PFSK-1 (cell line): ENCODE measurements at regions not wholly inside any gene's neighbourhood (a gene's known extent, or its start where the extent isn't known, plus 50 kb on each side); places are given as distances from the start of the nearest gene placed in this dataset.

Source experiments
- FOXP2 ChIP-seq: optimal IDR thresholded peaks from 2 replicates; pipeline ENCODE3; 2011; ENCODE audit warnings: borderline replicate concordance, control low read depth, inconsistent platforms; ENCODE audit not compliant: insufficient read depth; ENCODE audit errors: extremely low read length, extremely low read depth
- POLR2AphosphoS5 ChIP-seq: IDR thresholded peaks from 2 replicates; pipeline ENCODE4 v1.6.1; 2012; ENCODE audit warnings: low read depth, mild to moderate bottlenecking, control low read depth, low read length, moderate library complexity
- SIN3A ChIP-seq: IDR thresholded peaks from 2 replicates; pipeline ENCODE4 v1.6.1; 2012; ENCODE audit warnings: mild to moderate bottlenecking, low read length, moderate library complexity, borderline replicate concordance; ENCODE audit not compliant: insufficient read depth
- TAF1 ChIP-seq: IDR thresholded peaks from 2 replicates; pipeline ENCODE4 v1.6.1; 2012; ENCODE audit warnings: low read length, control low read depth, borderline replicate concordance; ENCODE audit not compliant: insufficient read depth
- TF ChIP-seq, protein P1 (sequence below), 2 experiments: IDR thresholded peaks; 2 replicates each; pipeline versions ENCODE4 v1.6.1 to v1.8.0; 2011 to 2012; ENCODE audit warnings: low read depth in 2 of 2, low read length in 2 of 2, control low read depth in 1 of 2, inconsistent platforms in 1 of 2, mild to moderate bottlenecking in 1 of 2, moderate library complexity in 1 of 2; ENCODE audit not compliant: insufficient read depth in 1 of 2

DNA sequence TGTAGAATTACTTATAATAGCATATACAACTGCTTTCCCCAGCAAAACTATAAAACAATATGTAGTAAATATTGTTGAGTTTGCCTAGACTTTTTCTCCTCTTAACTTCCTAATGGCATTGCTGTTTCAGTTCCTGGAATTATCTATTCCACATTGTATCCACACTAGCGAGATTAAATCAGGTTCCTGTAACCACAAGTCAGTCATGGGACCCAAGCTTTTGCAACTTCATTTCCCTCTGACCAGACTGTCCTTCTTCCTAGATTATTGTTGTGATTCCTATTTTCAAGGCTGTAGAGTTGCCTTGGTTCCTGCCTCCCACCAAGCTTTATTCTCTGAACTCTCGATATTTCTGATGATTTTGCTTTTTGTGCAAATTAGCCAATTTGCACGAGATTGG is 173.3 kb upstream of the ZNF804B start:
- TF ChIP-seq, protein P1, sequence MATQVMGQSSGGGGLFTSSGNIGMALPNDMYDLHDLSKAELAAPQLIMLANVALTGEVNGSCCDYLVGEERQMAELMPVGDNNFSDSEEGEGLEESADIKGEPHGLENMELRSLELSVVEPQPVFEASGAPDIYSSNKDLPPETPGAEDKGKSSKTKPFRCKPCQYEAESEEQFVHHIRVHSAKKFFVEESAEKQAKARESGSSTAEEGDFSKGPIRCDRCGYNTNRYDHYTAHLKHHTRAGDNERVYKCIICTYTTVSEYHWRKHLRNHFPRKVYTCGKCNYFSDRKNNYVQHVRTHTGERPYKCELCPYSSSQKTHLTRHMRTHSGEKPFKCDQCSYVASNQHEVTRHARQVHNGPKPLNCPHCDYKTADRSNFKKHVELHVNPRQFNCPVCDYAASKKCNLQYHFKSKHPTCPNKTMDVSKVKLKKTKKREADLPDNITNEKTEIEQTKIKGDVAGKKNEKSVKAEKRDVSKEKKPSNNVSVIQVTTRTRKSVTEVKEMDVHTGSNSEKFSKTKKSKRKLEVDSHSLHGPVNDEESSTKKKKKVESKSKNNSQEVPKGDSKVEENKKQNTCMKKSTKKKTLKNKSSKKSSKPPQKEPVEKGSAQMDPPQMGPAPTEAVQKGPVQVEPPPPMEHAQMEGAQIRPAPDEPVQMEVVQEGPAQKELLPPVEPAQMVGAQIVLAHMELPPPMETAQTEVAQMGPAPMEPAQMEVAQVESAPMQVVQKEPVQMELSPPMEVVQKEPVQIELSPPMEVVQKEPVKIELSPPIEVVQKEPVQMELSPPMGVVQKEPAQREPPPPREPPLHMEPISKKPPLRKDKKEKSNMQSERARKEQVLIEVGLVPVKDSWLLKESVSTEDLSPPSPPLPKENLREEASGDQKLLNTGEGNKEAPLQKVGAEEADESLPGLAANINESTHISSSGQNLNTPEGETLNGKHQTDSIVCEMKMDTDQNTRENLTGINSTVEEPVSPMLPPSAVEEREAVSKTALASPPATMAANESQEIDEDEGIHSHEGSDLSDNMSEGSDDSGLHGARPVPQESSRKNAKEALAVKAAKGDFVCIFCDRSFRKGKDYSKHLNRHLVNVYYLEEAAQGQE (IDR thresholded peaks at IDR 0.05; ENCODE audit: insufficient read depth in 1 of 2, low read depth in 2 of 2, low read length in 2 of 2), result no peak
- TF ChIP-seq FOXP2 (no peak), POLR2AphosphoS5 (no peak), TAF1 (no peak), SIN3A (no peak)

DNA sequence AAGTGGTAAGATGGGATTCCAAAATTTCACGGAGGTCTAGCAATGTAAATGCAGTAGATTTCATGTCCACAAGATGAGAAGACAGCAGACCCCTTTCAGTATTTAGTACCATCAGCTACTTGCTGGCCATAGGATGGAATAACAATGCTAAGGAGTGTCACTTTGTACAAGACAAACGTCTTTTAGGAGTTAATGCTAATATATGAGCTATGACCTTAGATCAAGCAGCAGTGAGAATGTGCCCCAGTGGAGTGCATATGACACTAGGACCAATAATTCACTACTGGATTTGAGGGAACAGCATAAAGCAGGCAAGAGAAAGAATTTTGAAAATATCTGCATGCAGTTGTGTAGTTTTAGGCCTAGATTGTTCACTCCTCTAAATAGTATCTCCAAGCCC is 182.8 kb upstream of the ZNF804B start:
- TF ChIP-seq, protein P1 (IDR thresholded peaks at IDR 0.05; ENCODE audit: insufficient read depth in 1 of 2, low read depth in 2 of 2, low read length in 2 of 2), result no peak
- TF ChIP-seq POLR2AphosphoS5 (no peak), TAF1 (no peak), FOXP2 (no peak), SIN3A (no peak)

DNA sequence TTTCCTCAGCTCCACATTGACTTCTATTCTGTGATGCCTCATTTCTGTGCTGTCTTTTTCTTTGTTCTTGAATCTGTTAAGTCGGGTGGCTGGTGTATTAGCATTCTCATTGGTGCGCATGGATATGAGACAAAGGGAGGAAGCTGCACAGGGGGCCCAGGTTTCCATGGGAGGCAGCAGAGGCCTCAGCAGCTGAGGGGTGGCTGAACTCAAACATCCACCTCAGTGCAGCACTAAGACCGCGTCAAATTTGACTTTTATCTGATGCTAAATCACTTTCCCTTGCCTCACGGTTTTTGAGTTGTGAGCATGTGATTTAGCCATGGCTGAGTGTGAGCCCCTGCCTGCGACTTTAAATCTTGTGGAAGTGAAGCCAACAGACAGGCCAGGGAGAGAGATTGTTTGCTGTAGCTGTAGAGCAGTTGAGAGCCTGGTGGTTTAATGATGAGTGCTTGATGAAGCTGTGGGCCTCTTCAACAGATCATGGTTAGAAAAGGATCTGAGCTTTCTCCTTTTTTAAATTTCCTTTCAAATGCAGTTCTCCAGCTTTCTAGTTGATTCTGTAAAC is 193.3 kb upstream of the ZNF804B start:
- TF ChIP-seq POLR2AphosphoS5 (no peak), FOXP2 (no peak), TAF1 (no peak), SIN3A (no peak)
- TF ChIP-seq, protein P1 (IDR thresholded peaks at IDR 0.05; ENCODE audit: insufficient read depth in 1 of 2, low read depth in 2 of 2, low read length in 2 of 2), result no peak

DNA sequence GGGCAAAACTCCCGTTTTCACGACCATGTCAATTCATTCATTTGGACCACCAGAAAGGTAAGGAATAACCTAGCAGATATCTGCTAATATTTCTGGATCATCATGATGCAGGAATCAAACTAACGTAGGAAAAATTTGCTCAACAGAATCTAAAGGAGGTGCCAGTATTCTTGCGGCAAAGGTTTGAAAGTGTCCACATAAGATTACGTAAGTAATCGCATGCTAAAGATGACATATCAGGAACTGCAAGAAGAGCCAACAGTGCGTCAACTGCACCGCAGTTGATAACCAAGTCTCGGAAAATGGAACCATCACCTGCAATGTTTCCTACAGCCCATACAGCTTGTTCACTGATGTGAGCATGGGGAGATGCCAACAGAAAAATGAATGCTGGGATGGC is 194.1 kb upstream of the ZNF804B start:
- TF ChIP-seq TAF1 (no peak), POLR2AphosphoS5 (no peak), SIN3A (no peak)

DNA sequence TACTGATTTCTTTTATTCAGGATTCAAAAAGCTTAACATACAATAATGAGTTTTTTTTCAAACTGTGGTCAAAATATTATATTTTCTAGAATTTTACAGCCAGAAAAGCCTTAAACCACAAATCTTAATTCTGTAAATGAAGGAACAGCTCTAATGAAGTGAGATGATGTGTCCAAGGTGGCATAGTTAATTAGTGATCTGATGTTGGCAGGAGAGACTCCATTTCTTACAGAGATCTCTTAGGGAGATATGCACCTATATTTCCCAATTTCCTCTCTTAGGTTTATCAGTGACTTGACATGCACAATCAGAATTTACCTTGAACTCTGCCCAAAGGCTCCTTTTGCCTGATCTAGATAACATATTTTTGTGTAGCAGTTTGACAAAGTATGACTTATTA is 211.1 kb upstream of the ZNF804B start:
- no peak for TF ChIP-seq TAF1
- TF ChIP-seq POLR2AphosphoS5, result no peak
- TF ChIP-seq, protein P1 (IDR thresholded peaks at IDR 0.05; ENCODE audit: insufficient read depth in 1 of 2, low read depth in 2 of 2, low read length in 2 of 2), result no peak
- no peak for TF ChIP-seq SIN3A
- no peak for TF ChIP-seq FOXP2
